ENCODE measurements at regions not wholly inside any gene's neighbourhood (a gene's known extent, or its start where the extent isn't known, plus 50 kb on each side); places are given as distances from the start of the nearest gene placed in this dataset.

GRCh38 chr18:1003499-1003898 lies 98.8 kb downstream of the ADCYAP1 start:
- TF ChIP-seq CTCF (IDR thresholded peaks at IDR 0.05; ENCODE audit: extremely low read depth, missing control alignments) = no peak
- DNase-seq (ENCODE audit: low spot score) = no peak

DNA sequence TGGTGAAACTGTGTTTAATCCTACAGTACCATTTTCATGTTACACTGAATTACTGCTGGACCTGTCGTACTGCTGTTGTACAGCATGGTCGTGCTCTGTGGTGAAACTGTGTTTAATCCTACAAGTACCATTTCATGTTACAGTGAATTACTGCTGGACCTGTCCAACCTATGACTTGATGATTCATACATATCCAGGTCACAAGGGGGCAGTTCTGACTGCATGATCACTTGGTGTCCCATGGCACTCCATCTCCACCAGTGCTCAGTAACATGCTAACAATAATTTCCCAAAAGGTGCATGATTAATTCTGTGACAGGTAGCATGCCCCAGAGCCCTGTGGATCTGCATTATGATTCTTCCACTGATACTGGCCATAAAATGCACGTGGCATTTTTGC lies 101.6 kb downstream of the ADCYAP1 start:
- no peak for TF ChIP-seq CTCF (IDR thresholded peaks at IDR 0.05; ENCODE audit: extremely low read depth, missing control alignments)
- DNase-seq (ENCODE audit: low spot score) = no peak

DNA sequence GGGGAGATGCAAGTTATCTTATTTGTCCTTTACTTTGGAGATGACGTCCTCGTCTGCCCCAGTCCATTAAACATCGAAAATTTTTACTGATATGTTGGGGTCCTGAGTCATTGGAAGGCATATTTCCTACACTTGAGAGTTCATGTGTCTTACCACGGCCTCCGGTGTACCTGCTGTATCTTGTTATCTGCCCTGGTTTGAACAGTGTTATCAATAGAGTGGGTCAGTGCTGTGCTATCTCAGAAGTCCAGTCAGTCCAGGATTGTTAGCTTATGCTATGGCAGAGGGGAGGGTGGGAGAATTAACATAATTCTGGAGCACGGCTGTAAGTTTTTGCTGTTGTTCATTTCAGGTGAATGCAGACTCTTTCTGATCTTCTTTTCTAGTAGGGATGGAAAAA lies 102.3 kb downstream of the ADCYAP1 start:
- no peak for DNase-seq (ENCODE audit: low spot score)
- TF ChIP-seq CTCF (IDR thresholded peaks at IDR 0.05; ENCODE audit: extremely low read depth, missing control alignments) = no peak

DNA sequence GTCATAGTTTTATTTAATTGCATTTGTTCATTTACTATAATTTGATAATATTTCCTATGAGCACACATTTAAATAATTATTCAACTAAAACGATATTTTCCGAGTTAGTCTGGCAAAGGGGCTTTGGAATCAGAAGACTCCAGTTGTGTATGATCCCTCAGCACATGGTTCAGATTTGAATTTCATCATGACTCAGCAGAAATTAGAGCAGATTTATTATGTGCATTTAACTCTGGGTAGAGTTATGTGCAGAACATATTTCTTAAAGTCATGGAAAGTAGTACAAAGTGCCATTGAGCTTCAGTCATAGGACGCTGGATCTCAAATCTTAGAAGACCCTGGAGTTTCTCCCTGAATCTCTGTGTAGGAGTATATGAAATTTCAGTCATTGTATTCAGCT lies 106.7 kb downstream of the ADCYAP1 start:
- no peak for DNase-seq (ENCODE audit: low spot score)
- TF ChIP-seq CTCF (IDR thresholded peaks at IDR 0.05; ENCODE audit: extremely low read depth, missing control alignments) = no peak

GRCh38 chr18:1012775-1013174 lies 108.1 kb downstream of the ADCYAP1 start:
- no peak for DNase-seq (ENCODE audit: low spot score)
- no peak for TF ChIP-seq CTCF (IDR thresholded peaks at IDR 0.05; ENCODE audit: extremely low read depth, missing control alignments)

GRCh38 chr18:1013951-1014350 lies 109.3 kb downstream of the ADCYAP1 start:
- TF ChIP-seq CTCF (IDR thresholded peaks at IDR 0.05; ENCODE audit: extremely low read depth, missing control alignments) = no peak
- DNase-seq (ENCODE audit: low spot score) = no peak

- no peak for DNase-seq (ENCODE audit: low spot score)
- no peak for TF ChIP-seq CTCF (IDR thresholded peaks at IDR 0.05; ENCODE audit: extremely low read depth, missing control alignments)
These were observed 109.8 kb downstream of the ADCYAP1 start for GRCh38 chr18:1014509-1014908.

Measured in GM20000 (cell line).